OCI-M1 (cell line): ENCODE measurements at regions not wholly inside any gene's neighbourhood (a gene's known extent, or its start where the extent isn't known, plus 50 kb on each side); places are given as distances from the start of the nearest gene placed in this dataset.

Experiments used
- DNase-seq: peaks from one replicate; lab custom pipeline; 2025; lab: John Stamatoyannopoulos, UW

- no peak for DNase-seq
Observed at GRCh38 chr1:181858135-181858534, 203.4 kb downstream of the ZNF648 start.
